NCI-H146 (cell line): ENCODE measurements at regions not wholly inside any gene's neighbourhood (a gene's known extent, or its start where the extent isn't known, plus 50 kb on each side); places are given as distances from the start of the nearest gene placed in this dataset.

ENCODE experiments used
- DNase-seq: peaks from one replicate; lab custom pipeline; 2025; lab: John Stamatoyannopoulos, UW

DNA sequence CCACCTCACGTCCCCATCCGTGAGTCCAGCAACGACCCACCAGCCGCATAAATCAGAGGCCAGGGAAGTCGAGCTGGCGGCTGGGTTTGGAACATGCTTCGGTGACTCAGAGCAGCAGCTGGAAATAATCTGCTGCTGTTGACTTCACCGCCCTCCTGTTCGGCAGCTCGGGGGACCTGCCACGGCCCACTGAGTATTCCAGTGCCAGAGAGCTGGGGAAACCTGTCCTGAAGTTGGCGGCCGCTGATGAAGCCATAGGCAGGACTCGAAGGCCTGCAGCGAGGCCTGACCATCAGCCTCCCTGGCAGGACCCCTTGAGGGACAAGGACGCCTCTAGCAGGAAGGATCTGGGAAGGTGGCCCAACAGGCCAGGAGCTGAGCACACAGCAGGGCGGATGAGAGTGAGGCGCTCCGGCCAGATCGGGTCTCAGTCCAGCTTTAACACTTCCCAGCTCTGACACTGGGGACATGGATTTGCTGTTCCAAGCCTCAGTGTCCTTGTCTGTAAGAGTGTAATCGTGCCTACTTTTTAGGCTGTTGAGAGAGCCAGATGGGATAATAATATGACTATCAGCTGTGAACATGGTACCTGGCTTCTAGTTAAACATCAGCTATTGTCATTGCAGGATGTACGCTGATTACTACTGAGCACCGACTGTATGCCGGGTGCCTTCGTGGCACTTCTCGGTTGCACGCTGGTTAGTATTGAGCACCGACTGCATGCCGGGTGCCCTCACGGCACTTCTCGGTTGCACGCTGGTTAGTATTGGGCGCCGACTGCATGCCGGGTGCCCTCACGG lies 50.4 kb upstream of the CIBAR2 start:
- no peak for DNase-seq

DNA sequence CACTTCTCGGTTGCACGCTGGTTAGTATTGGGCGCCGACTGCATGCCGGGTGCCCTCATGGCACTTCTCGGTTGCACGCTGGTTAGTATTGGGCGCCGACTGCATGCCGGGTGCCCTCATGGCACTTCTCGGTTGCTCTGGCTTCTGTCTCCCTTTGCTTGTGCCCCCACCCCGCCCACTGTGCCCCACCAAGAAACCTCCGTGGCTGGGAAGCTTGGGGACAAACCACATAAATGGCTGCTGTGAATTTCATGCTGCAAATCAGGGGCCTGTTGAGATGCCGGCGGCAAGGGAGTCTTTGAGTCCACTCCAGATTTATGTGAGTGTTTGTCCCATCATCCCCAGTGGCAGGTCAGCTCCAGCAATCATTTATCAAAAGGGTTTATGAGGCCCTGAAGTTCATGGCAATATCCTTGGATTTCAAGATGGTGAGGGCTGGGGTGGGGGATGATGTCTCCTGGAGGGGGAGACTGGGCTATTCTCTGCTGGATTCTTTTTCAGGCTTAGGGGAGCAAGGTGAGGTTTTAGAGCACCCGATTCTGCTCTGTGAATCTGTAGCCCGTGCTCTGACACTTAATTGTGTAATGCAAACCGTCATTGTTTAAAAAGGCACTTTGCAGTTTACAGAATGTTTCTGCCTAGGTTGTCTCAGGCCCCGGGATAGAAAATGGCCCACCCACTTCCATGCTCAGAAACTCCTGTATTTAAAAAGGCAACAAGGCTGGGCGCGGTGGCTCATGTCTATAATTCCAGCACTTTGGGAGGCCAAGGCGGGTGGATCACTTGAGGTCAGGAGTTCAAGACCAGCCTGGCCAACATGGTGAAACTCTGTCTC lies 51.2 kb upstream of the CIBAR2 start:
- DNase-seq: no peak

DNA sequence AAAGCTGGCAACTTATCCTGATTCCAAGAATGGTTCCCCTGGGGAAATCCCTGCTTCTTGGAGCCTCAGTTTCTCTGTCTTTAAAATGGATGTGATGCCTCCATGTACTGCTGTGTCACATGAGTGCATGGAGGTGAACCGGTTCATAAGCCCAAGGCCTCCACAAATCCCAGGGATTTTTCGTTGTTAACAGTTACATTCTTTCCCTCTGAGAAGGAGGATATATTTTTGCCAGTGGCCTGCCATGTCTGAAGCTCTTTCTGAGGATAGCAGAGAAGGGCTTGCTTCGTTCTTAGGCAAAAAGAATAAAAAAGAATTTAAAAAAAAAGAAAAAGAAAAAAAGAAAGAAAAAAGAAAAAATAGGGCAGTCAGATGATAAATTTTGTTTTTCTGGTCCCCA lies 52.2 kb upstream of the CIBAR2 start:
- DNase-seq: no peak

DNA sequence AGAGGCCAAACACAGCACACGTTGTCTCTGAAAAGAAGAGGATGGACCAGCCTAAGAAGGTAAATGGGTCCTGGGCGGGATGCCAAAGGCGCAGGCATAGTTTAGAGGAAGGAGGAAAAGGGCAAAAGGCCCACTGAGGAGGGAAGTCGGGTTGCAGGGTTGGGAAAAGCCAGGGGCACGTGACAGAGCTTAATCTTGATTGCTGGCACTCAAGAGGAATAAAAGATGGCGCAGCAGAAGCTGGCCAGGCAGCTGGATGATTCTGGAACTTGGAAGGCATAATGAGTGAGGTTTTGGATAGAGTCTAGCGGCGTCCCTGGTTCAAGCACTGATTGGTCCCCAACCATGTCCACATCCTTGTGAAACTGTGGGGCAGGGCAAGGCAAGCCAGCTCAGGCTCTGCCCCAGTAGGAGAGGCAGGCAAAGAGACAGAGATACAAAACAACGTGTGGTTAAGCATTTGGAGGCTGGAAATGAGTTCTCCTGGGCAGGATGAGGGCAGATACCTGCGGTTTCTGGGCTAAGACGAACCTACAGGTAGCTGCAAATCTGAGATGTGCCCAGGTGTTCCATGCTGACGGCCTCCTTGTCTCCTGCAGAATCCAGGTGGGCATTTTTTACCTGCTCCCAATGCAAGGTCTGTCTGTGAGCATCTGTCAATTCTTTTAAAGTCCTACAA lies 52.7 kb upstream of the CIBAR2 start:
- DNase-seq: no peak

DNA sequence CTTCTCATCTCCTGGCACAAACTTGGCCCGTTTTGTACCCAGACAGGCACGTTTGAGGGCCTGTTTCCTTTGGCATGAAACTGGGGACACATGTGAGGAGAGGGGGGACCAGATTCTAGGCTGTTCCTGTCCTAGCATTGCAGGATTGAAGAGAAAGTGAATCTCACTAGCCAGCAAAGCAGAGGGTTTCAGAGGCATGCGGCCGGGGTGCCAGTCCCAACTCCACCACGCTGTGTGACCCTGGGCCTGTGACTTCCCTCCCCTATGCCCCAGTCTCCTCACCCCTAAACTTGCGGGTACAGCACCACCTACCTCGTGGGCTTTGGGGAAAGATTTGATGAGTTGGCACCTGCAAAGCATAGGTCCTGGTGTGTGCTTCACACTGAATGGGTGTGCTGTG lies 53.5 kb upstream of the CIBAR2 start:
- no peak for DNase-seq

DNA sequence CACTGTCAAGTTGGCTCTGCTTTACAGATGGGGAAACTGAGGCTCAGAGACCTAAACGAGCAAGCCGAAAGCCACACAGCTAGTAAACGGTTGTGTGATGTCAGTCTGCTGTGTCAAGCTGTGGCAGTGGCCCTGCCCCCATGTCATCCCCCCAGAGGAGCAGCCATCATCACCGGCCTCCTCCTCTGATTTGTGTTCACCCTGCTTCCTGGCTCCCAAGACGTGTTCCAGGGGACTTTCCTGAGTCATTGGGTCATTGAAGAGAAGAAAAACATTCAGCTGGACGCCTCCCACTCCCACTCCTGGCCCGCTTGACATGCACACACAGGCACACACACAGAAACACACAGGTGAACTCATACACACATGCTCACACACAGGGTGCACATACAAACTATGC lies 54.0 kb upstream of the CIBAR2 start:
- DNase-seq: no peak

DNA sequence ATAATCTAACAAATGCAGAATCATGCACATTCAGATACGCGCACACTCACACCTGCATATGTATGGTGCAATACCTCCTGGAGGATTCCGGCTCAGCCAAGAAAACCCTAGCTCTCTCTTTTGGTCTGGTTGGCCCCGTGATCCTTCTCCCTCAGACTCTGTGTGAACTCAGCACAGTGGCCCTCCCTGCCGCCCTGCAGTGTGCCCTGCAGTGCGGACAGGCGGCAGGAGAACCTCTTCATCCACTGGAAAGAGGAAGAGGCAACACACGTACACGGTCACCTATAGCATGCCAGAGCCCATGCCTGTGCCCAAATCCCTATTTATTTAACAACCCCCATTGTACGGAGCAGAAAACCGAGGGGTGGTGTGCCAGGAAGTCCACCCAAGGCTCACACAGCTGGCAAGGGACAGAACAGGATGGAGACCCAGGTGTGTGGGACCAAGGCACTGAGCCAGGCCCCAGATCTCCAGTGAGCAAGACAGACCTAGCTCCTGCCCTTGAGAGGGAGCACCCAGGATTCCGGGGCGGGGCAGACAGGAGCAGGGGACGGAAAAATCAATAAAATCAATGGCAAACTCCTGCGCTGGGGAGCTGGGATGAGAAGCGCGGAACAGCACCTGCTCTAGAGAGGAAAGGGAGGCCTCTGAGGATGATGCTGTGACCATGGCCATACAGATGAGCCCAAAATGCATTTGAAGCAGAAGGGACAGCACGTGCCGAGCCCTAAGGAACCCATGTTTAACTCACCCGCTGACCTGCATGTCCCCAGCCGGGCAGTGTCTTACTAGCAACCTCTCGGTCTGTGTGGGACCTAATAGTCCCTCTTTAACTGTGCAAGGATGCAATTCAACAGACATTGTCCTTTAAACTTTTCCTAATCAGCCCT lies 54.7 kb upstream of the CIBAR2 start:
- DNase-seq: peak; percentile 72

DNA sequence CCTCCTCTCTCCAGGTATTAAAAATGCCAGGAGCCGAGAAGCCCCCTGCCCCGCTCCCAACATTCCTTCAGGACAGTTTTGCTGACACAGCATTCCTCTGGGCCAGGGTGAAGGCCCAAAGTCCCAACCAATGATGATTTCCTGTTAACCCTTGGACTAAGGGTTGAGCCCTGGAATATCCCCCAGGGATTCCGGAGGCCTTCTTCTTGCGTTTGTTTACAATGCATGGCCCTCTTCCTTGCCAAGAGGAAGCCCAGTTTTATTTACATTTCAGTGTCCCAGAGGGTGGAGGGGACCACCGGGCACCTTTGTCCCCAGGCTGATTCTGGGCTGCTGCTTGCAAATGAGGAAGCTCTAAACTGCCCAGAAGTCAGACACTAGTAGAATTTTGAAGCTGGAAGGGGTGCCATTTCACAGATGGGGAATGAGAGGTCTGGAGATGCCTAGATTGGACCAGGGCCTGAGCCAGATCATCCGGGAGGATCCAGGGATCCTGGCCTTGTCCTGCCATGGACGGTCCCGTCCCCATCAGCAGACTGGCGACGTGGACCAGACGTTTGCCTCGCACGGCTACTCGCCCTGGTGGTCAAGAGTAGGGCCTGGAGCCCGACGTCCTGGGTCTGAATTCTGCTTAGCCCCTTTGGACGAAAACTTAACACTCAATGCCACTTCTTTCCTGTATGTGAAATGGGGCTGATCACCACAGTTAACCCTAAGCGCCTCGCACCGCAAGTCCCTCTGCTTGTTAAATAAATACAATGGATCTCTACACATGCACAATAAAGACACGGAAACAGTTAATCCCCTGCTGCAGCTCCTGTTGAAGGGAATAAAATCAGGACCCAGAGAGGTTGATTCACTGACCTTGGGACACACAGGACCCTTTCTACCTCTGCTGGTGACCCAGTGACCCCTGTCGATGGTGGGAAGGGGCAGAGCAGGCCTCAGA lies 55.6 kb upstream of the CIBAR2 start:
- DNase-seq: no peak

DNA sequence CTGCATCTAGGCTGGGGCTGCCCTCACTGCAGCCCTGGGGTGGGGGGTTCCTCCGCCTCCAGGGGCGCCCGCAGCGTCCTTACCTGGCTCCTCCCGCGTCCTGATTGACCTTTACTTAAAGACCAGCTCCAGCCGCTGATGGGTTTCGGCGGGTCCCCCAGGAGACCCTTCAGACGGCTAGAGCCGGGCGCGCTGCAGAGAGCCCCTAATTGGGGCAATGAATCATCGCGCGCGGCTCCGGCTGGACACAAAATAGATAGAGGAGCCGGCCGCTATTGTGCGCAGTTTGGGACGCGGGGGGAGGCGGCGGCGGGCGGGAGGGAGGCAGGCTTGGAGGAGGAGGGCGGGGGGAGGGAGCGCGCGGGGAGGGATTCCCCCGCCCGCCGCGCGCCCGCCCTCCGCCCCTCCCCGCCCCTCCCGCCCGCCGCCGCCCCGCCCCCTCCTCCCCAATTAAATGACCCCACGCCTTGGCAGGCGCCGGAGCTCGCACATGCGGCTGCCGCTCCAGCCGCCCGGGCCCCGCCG lies 56.5 kb upstream of the CIBAR2 start:
- peak; percentile 66 for DNase-seq

DNA sequence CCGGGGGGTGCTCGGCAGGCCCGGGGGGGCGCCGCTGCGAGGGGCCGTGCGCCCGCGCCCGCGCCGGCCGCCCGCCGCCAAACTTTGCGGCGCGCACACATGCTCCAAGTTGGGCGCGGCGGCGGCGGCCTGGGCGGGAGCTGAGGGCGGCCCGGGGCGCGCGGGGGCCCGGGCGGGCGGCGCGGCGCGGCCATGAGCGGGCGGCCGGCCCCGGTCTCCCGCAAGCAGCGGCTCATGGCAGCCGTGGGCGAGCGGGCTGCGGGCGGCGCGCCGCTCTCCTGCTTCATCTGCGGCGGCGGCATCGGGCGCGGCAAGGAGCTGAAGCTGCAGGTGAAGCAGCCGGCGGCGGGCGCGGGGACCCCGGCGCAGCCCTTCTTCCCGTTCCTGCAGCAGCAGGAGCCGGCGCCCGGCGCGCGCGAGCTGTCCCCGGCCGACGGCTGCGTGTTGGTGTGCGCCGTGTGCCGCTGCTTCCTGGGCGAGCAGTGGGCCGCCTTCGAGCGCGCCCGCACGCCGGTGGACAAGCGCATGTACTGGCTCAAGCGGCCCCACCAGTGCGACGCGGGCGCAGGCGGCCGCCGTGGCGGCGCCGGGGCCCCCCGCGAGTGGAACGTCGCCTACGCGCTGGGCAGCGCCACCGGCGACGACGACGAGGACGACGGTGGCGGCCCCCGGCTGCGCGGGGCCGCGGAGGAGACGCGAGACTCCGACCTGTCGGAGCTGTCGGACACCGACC lies 57.2 kb upstream of the CIBAR2 start:
- DNase-seq: peak; percentile 31

DNA sequence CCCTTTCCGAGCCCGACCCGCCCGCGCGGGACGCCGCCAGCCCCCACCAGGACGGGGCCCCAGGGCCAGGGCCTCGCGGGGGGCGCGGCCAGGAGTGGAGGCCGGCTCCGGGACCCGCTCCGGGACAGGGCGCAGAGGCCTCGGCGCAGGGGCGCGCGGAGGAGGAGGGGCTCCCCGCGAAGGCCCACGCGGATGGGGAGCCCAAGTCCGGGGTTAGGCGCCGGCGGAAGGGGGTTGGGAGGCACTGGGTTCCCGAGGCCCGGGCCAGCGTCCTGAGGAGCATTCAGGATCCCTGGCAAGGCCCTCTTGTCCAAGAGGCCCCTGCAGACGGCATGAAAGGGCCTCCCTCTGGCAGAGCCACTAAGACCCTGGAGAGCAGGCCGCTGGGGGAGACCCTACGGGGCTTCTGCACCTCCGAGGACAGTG lies 57.8 kb upstream of the CIBAR2 start:
- DNase-seq: no peak

DNA sequence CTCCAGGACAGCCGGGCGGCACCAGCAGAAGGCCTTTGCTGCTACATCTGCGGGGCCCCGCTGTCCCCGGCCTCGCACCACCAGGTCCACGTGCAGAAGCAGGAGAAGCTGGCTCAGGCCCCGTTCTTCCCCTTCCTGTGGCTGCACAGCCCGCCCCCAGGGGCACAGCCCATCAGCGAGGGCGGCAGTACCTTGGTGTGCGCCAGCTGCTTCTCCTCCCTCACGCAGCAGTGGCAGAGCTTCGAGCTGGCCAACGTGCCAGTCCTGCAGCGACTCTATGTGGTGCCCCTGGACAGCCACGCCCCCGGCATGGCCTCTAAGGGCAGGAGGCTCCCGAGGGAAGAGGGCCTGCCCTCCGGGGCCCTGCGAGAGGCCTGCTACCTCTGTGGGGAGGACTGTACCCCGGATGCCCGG lies 58.3 kb upstream of the CIBAR2 start:
- no peak for DNase-seq

DNA sequence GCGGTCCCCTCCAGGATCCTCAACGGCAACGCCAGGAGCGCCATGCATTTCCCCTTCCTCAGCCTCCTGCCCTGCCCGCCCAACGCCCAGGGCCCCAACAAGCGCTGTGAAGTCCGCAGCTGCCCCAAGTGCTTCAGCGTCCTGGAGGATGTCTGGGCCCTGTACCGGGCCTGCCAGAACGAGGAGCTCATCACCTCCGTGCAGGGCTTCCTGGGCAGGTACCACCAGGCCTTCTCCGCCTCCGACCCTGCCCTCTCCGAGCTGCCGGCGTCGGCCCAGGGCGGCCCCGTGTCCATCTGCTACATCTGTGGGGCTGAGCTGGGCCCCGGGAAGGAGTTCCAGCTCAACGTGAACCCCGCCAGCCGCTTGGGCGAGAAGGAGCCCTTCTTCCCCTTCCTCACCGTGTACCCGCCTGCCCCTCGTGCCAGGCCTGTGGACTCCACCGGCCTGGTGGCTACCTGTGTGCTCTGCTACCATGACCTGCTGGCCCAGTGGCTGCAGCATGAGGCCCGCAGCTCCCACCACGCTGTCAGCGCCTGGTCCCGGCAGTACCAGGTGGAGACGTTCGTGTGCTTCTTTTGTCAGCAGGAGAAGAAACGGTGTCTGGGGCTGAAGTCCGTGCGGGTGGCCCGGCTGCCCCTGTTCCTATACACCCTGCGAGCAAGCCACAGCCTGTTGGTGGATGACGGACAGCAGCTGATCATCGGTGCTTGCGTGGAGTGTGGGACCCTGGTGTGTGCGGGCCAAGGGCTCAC lies 58.9 kb upstream of the CIBAR2 start:
- DNase-seq: no peak

DNA sequence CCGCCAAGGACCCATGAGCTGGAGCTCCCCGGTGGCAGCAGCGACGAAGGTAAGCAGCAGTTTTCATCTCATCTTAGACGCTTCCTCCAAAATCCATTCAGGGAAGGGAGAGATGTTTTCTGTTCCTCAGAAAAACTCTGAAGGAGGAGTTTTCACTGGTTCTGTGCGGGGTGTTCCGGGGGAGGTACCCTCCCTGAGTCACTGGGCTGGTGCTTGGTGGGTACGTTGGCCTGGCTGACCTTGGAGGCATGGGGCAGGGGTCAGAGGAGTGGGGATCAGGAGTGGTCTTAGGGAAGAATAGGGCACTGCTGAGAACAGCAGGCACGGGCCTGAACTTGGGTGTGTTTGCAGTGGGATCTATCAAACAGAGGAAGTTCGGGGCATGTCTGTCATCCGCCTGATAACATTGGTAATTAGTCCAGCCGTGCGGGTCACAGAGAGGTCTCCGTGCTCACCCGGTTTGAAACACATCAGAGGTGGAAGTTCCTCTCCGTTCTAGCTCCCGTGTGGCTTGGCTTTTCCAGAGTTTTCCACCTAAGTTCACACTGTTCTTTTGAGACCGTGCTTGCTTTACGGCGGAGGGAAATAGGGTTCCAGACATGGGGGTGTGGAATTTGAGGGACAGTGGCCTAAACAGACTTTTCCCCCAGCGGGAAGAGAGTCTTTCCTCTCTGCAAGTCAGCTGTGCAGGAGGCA lies 59.6 kb upstream of the CIBAR2 start:
- DNase-seq: no peak

DNA sequence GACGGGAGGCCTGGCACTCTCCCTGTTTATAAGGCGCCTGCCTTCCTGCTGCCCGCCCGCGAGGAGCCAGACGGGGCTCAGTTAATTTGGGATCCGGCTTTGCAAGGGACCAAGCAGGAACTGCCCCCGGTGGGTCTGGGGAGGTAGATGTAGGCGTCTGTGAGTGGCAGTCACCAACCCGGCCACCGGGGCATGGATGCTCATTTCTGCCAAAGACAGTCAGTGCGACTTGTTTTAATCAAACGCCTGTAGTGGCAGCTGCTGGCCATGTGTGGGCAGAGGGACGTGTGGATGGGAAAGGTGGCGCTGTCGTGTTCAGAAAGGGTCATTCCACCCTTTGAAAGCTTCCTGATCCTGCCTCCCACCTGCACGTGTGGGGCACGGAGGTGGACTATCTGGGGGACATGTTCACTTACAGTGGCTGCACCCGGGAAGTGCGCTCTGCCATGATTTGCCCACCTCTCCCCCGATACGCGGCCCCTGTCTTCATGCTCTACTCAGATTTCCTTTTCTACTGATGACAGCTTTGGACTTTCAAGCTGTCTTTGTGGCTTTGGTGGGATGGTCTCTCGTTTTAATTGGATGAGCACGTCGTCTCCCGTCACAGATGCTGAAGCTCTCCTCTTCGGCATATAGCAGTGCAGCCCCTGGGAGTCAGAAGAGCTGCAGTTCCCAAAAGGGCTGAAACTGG lies 60.3 kb upstream of the CIBAR2 start:
- peak; percentile 12 for DNase-seq

DNA sequence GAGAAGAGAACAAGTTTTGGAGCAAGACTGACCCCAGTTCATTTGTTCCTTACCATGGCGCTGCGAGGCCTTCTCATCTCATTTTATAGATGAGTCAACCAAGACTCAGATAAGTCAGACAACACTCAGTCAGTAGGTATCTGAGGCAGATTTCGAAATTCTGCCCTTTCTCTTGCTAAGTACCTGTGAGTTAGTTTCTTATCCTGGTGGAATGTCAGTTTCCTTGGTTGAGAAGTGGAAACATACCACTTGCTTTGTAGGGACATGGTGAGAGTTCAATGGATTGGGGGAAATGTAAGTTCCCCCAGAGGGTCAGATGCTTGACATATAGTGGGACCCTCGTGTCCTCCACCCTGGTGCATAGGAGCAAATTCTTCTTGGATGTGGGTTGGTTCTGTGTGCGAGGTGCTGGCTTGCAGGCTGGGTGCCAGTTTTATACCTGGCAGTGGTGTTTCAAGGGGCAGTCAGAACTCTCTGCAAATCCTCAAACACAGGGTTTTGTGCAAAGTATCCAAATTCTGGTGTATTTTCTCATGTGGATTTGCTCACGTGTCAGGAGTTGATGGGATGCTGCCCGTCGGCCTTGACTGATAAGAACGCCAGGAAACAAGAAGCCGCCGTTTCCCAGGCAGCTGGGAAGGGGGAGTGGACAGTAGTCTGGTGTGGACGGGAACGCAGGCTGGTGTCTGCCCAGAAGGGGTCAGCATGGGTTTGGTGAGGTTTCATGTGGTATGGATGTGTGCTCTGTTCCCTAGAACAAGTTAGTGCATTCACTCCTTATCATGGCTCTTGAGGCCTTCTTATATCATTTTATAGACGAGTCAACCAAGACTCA lies 61.1 kb upstream of the CIBAR2 start:
- no peak for DNase-seq
